Ovary (tissue), 7 donors: ENCODE measurements at regions not wholly inside any gene's neighbourhood (a gene's known extent, or its start where the extent isn't known, plus 50 kb on each side); places are given as distances from the start of the nearest gene placed in this dataset.

Source experiments
- DNase-seq, 5 donors: peaks; one replicate each; pipeline ENCODE4 v3.0.0-alpha.2; 2019 to 2020
- H3K27ac ChIP-seq, 2 donors: fragments of 200-600 bp; one replicate each; pipeline versions ENCODE4 v1.5.1 to v1.8.0; 2019 to 2022
- H3K27me3 ChIP-seq: fragments of 200-600 bp; one replicate; pipeline ENCODE4 v1.8.0; 2022
- H3K36me3 ChIP-seq: fragments of 200-600 bp; sonication (generic); one replicate; pipeline ENCODE4 v1.5.1; 2019
- H3K4me1 ChIP-seq: one replicate; pipeline ENCODE4 v1.8.1; 2013; ENCODE audit warnings: mild to moderate bottlenecking, moderate library complexity; ENCODE audit not compliant: insufficient read depth
- H3K4me3 ChIP-seq: fragments of 200-600 bp; sonication (generic); one replicate; pipeline ENCODE4 v1.5.1; 2017
- H3K9me3 ChIP-seq, 2 donors: fragments of 200-600 bp in 1 of 2; sonication (generic) in 1 of 2; one replicate each; pipeline versions ENCODE4 v1.5.1 to v1.8.1; 2013 to 2019; ENCODE audit warnings: mild to moderate bottlenecking in 1 of 2, moderate library complexity in 1 of 2
- CTCF ChIP-seq, 3 donors: fragments of 450-650 bp in 2 of 3; fragments of 200-600 bp in 1 of 3; IDR thresholded peaks; one replicate each; pipeline versions ENCODE4 v1.5.1 to v1.8.0; 2016 to 2022; ENCODE audit warnings: antibody characterized with exemption in 3 of 3, mild to moderate bottlenecking in 1 of 3
- EP300 ChIP-seq: sonication (generic); formaldehyde crosslinking; IDR thresholded peaks from one replicate; pipeline ENCODE4 v1.6.1; 2017; ENCODE audit warnings: antibody characterized with exemption
- POLR2A ChIP-seq: fragments of 450-650 bp; IDR thresholded peaks from one replicate; pipeline ENCODE4 v1.6.1; 2017; ENCODE audit warnings: antibody characterized with exemption, mild to moderate bottlenecking, moderate library complexity
- WGBS, 3 donors: extraction: QIAGEN DNeasy Blood & Tissue Kit in 1 of 3; methylation state at CpG; one replicate each; pipeline versions ENCODE4 v1.1.5 to v1.1.7; 2013 to 2017; 5-methylcytosine and 5-hydroxymethylcytosine counted together
- intact Hi-C, 4 donors: fragments of 100-400 bp; cut with DNase I; formaldehyde crosslinking; loops; one replicate each; pipeline versions ENCODE4 v1.11.0 to v1.15.1; 2022 to 2023
- donor health status: DM: no; HTN: no; CAD: no; lungs with moderate emphysema.
- donor health status: DM: no; HTN: no; CAD: no.
- donor health status: Bipolar disorder and iron deficiency.
- donor health status: DM: no; HTN: no; CAD: no.
- donor health status: DM: yes; HTN: yes; CAD: no.

- Histone ChIP-seq H3K36me3 (no peaks in the 10 kb centered on the region), H3K4me3 (no peak overlapping the region), H3K9me3 (no peaks in the 10 kb centered on the region), H3K27me3 (no peaks in the 10 kb centered on the region), H3K27ac (no peak overlapping the region), H3K4me1 (no peaks in the 10 kb centered on the region)
- intact Hi-C loops = no loop called here
- TF ChIP-seq POLR2A = no peak
- TF ChIP-seq CTCF (IDR thresholded peaks at IDR 0.05) = no peak
- TF ChIP-seq EP300 = no peak
- no peak for DNase-seq
- whole genome bisulfite sequencing, 3 donors = 59 to 67% (median 64%) methylated on average over 2 of the region's 2 CpGs
These were observed 845.4 kb downstream of the EFNA5 start for GRCh38 chr5:106825374-106825773.

GRCh38 chr5:106822851-106823250, 847.9 kb downstream of the EFNA5 start:
- DNase-seq = no peak
- WGBS, 3 donors = 71 to 83% (median 82%) methylated on average over 1 of the region's 1 CpG
- Histone ChIP-seq H3K27me3 (no peaks in the 10 kb centered on the region), H3K4me1 (no peaks in the 10 kb centered on the region), H3K9me3 (no peaks in the 10 kb centered on the region), H3K4me3 (no peak overlapping the region), H3K27ac (no peak overlapping the region), H3K36me3 (no peaks in the 10 kb centered on the region)
- TF ChIP-seq POLR2A (no peak), CTCF (IDR thresholded peaks at IDR 0.05) (no peak), EP300 (no peak)
- intact Hi-C loops = no loop called here

GRCh38 chr5:106818552-106818951, 852.2 kb downstream of the EFNA5 start:
- 84 to 91% (median 88%) methylated on average over 4 of the region's 4 CpGs for WGBS, 3 donors
- intact Hi-C loops = no loop called here
- no peak for TF ChIP-seq CTCF (IDR thresholded peaks at IDR 0.05)
- TF ChIP-seq POLR2A = no peak
- TF ChIP-seq EP300 = no peak
- Histone ChIP-seq H3K36me3 (no peaks in the 10 kb centered on the region), H3K9me3 (no peaks in the 10 kb centered on the region), H3K4me3 (no peak overlapping the region), H3K4me1 (no peaks in the 10 kb centered on the region), H3K27me3 (no peaks in the 10 kb centered on the region), H3K27ac (no peak overlapping the region)
- no peak for DNase-seq

GRCh38 chr5:106814961-106815360, 855.8 kb downstream of the EFNA5 start:
- H3K27ac ChIP-seq = no peak overlapping the region
- H3K4me1 ChIP-seq = no peaks in the 10 kb centered on the region
- H3K9me3 ChIP-seq = no peaks in the 10 kb centered on the region
- H3K27me3 ChIP-seq = no peaks in the 10 kb centered on the region
- TF ChIP-seq EP300 (no peak), CTCF (IDR thresholded peaks at IDR 0.05) (no peak), POLR2A (no peak)
- no peaks in the 10 kb centered on the region for H3K36me3 ChIP-seq
- WGBS, 3 donors = 64 to 90% (median 89%) methylated on average over 2 of the region's 2 CpGs
- intact Hi-C loops = no loop called here
- DNase-seq = no peak
- H3K4me3 ChIP-seq = no peak overlapping the region

GRCh38 chr5:106801554-106801953, 869.2 kb downstream of the EFNA5 start:
- WGBS, 3 donors = 78 to 81% (median 80%) methylated on average over 3 of the region's 3 CpGs
- TF ChIP-seq POLR2A (no peak), EP300 (no peak), CTCF (IDR thresholded peaks at IDR 0.05) (no peak)
- H3K4me3 ChIP-seq = no peak overlapping the region
- no peaks in the 10 kb centered on the region for H3K9me3 ChIP-seq
- no peak overlapping the region for H3K27ac ChIP-seq
- no peaks in the 10 kb centered on the region for H3K36me3 ChIP-seq
- H3K4me1 ChIP-seq = no peaks in the 10 kb centered on the region
- no peak for DNase-seq
- H3K27me3 ChIP-seq = no peaks in the 10 kb centered on the region
- intact Hi-C loops = no loop called here
